ENCODE measurements at regions not wholly inside any gene's neighbourhood (a gene's known extent, or its start where the extent isn't known, plus 50 kb on each side); places are given as distances from the start of the nearest gene placed in this dataset.

DNA sequence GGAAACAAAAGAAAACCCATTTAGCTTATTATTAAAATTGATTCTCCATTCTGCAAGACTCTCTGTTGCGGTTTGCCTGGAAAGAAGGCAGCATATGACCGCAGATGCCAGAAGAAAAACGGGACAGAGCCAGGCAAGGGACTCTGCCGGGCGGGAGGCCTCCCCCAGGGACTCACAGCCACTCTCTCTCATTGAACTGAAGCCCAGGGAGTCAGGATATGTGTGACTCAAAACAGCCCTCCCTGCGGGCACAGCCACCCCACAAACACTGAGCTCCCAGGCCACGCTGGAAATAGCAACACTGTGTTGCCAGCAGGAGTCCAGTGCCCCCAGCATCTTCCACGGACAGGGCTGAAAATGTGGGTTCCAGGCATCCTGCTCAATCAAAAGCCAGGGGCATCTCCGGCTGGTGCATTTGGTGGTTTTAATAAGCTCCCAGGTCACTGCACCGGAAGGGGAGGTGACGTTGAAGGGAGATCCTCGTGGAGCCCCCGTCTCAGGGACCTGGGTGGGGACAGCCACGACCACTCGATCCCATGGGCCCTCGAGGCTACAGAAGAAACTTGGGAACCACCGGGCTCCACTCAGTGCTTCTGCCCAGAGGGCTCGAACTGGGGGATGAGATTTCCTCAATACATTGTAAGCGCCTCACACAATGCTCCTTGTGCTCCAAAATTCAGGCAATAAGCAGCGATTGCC is 624.5 kb downstream of the TBC1D22A start:
- DNase-seq = no peak

DNA sequence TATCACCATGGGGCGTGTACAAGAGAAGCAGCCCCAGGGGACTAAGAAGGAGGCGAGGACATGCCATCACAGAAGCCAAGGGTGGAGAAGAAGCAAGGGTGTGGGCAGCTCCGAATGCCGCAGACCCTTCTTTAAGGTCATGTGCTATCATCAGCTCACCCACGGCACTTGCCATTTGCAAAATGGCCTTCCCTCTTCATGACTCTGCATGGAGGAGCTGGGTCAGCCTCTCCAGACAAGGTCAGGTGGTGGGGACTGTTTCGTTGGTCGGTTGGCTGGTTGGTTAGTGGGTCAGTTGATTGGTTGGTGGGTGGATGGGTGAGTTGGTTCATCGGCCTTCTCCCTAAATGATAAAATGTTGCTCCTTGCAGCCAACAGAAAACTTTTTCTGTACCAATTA is 622.5 kb downstream of the TBC1D22A start:
- DNase-seq = no peak

DNA sequence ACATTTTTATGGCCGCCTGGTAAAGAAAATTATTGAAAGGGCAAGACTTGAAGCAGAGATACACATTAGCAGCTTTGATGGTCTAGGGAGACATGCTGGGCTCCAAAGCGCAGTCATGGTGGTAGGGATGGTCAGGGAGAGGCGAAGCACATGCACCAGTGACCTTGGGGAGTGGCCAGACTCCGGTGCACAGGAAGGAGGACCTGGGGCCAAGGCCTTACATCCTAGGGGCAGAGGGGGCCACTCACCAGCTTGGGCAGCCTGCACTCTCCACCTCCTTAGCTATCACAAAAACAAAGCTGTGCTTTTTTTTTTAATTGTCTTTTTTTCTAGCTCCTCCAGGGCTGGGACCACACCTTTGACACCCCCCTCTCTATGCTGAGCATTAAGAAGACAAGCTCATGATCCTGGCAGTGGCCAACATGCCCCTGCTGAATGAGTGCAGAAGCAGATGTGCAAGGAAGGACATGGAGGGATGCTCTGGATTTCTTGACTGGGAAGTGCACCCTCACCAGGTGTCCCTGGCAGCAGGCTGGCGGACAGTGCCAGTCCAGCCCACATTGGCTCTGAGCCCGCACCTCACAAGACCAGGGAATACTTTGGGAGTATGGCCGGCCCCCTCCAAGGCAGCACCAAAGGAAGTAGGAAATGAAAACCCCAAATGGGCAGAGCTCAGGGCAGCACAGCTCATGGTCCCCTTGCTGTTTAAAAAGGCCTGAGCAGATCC is 619.9 kb downstream of the TBC1D22A start:
- no peak for DNase-seq

DNA sequence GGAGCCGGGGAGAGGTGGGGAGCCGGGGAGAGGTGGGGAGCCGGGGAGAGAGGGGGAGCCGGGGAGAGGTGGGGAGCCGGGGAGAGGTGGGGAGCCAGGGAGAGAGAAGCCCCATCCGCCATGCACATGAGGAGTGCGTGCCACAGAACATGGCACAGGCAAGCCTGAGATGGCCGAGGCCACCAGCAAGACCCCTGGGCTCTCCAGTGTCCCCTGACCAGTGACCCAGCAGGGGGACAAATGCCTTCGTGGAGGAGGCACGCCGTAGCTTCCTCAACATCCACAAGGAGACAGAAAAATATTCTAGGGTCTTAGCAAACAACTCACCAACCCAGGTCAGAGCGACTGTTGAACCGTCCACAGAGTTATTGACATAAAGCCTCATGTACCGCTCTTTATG is 618.8 kb downstream of the TBC1D22A start:
- no peak for DNase-seq

DNA sequence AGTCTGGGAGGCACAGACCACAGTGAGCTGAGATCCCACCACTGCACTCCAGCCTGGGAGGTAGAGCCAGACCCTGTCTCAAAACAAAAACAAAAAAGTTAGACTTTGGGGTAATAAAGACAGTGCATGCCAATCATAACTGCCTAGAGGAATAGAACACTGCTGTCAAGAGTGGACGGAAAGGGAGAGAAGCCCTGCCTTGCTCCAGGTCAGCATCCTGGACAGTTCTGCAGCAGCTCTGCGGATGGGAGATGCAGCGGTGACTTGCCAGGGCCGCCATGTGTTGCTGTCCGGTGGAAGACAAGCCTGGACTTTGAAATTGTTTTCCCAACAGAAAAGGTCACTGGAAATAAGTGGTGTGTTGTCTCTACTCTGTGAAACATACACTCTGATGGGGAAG is 618.2 kb downstream of the TBC1D22A start:
- DNase-seq = no peak

DNA sequence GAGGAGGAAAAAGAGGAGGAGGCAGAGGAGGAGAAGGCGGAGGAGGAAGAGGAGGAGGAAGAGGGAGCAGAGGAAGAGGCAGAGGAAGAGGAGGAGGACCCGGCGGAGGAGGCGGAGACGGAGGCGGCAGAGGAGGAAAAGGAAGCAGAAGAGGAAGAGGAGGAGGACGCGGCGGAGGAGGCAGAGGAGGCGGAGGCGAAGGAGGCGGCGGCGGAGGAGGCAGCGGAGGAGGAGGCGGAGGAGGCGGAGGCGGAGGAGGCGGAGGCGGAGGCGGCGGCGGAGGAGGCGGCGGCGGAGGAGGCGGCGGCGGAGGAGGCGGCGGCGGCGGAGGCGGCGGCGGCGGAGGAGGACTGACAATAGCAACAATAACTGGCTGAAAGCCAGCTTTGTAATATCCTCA is 616.6 kb downstream of the TBC1D22A start:
- no peak for DNase-seq

DNA sequence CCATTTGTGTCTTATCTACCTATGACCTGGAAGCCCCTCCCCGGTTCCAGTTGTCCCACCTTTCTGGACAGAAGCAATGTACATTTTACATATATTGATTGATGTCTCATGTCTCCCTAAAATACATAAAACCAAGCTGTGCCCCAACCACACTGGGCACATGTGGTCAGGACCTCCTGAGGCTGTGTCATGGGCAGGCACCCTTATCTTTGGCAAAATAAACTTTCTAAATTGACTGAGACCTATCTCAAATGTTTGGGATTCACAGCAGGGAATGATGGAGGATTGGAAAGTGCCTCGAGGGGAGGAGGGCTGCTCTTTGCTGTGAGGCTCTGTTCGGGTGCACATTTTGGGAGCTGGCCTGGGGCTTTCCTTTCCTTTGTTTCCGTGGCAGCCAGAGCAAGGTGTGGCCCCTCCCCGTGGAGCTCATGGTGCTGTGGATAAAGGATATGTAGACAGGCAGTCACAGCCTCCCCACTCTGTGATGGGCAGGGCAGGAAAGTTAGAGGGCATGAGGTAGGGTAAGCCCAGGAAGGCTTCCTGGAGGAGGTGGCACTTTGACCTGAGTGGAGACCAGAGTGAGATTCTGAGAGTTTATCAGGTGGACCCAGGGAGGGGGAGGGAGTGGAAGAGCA is 615.6 kb downstream of the TBC1D22A start:
- DNase-seq = no peak

DNA sequence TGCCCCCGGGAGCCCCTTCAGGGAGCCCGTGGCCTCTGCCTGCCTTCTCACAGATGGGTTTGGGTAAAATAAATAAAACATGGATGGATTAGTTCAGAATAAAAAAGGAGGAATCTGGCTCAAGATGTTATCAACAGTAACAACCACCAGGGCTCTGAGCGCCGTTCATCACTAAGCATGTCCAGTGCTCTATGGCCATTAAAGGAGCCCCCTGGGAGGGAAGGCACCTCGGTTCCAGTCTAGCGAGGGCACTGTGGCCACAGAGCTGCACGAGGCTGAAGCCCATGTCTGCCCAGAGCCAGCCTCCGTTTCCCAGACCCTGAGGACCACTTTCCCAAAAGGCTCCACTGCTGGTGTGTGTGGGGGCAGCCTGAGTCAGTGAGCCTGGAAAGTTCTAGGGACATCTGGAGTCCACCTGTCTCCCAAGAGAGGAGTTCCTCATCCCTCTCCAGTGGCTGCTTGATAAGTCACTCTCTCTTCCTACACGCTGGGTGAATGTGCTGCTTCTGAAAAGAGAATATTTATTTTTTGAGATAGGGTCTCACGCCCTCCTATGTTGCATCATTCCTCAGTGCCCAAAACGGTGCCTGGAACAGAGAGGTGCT is 614.6 kb downstream of the TBC1D22A start:
- DNase-seq = no peak

DNA sequence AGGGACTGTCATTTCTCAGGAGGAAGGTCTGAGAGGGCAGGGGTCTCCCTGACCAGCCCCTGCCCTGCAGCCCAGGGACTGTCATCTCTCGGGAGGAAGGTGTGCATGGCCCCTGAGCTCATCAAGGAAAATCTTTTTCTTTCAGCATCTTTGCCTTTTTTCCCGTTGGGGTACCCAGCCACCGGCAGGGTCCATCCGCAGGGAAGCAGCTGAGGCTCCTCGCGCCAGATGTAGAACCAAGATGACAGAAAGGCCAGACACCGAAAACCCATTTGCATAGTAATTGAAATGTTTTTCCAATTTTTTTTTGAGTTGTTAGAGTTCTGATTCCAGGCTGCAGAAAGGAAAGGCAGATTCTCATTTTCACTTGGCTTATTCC is 613.9 kb downstream of the TBC1D22A start:
- no peak for DNase-seq

DNA sequence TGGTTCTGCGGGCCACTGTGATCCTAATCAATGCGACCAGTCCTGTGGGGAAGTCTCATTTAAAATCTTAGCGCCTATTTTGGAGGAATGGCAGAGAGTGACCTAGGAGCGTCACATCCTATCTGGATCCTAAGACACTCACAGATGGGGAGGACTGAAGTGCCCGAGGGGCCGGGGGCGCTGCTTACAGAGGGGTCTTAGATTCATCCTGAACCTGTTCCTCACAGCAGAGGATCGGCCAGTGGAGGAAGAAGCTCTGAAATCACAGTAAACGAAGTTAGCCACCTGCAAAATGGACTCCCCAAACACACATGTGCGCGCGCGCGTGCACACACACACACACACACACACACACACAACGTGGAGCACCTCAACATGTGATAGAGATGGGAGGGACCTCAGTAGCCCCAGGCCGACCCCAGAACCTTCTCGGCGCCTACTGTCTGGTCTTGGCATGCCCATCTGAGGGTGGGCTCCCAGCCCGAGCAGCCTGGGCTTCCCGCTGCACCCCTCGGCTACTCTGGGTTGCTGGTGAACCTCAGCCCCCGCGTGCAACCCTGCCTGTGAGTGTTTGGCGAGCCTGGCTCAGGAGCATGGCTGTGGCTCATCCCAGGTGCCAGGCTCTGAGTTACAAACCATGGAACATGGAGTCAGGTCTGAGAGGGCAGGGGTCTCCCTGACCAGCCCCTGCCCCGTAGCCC is 613.3 kb downstream of the TBC1D22A start:
- no peak for DNase-seq

DNA sequence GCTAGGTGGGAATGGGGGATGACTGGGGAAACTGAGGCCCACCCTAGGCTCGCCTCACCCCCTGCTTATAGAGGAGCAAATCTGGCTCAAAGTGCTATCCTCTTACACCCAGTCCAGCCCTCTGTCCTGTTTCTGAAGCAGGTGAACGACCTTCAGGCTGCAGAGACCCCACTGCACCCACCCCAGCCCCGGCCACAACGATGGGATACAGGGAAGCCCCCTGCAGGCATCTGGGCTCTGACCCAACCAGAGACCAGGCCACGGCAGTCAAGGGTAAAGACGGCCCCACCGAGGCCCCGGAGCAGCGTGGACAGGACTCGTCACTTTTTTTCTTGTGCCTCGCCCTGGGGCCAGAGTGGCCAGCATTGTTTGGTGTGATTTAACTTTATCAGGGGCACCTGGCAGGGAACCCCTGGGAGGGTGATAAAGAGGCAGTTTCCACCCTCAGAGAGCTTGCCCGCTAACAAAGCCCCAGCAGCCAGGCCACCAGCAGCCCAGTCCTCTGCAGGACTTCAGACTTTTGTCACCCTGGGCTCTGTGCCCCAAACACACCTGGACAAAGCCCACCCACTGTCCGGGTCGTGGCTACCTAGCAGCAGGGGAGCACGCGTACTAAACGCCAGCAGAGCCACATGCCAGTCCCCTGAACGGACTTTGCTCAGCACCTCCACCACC is 612.6 kb downstream of the TBC1D22A start:
- no peak for DNase-seq

DNA sequence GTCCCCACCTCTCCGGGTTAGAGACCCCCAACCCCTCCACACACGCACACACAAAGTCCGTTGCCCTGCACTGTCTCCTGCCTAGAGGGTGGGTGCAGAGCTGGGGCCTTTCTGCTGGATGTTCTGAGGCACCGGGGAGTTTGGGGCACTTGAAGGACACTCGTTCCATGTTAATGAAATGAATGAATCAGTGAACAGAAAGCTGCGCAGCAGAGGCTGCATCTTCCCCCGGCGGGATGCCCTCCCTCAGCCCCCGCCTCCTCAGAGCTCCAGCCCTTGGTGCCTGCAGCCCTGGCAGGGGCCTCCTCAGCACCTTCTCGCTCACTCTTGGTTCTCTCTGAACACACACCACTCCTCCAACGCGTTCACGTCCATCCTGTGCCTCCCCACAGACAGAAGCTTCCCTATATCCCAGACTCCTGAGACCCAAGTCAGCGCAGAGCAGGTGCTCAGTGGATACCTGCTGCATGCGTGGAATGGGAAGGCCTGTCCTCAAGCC is 611.9 kb downstream of the TBC1D22A start:
- DNase-seq = no peak

DNA sequence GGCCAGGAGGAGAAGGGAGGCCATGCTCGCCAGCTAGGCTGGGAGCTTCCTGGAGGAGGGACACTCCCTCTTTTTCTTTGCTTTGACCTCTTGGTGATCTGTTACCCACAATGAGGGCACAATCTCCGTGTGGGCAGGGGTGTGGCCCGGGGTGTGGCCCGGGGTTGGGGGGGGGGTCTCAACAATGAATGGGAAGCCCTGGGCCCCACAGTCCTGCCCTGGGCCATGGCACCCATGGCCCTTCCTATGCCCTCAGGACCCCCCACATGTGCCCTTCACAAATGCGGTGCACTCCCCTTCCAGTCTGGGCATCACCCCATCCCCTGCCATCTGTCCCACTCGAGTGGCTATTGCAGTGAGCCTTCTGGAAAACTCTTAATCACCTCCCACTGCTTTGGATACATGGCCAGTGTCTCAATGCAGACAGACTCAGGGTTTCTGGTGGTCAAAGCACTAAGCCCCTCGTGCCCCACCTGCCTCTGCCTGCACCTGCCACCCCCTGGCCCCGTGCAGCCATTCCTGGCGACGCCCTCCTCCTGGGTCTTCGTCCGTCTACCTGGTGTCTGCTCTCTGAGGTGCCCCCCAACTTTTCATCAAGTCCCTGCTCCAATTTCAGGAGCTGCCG is 611.3 kb downstream of the TBC1D22A start:
- DNase-seq = no peak

DNA sequence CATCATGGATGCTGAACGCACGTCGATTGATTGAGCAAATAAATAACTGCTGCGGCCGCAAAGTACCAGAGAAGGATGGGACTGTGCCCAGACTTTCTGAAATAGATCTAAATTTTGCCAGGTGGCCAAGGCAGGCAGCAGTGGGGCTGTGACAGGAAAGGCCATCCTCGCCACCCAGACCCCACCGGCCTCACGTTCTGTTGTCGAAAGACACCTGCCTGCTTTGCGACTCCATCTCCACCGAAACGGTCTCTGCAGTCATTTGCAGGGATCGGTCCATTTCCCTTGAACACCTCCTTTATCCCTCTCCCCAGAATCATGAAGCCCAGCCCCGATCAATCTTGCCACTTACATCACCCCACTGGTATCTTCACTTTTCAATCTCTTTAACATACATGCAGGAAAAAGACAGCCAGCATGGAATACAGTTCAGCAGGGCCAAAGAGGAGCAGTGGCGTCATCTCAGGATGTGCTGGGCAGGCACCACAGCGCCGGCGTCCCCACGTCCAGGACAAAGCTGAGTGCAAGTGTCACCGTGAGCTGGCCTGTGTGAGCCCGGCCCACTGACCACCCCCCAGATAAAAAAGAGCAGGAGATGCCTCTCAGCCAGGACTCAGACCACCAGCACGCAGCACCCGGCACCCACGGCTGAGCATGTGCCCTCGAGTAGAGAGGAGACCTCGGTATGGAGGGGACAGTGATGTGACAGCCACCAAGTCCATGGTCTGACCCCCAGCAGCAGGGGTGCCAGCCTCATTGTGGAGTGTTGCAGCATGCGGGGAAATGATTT is 610.3 kb downstream of the TBC1D22A start:
- no peak for DNase-seq

DNA sequence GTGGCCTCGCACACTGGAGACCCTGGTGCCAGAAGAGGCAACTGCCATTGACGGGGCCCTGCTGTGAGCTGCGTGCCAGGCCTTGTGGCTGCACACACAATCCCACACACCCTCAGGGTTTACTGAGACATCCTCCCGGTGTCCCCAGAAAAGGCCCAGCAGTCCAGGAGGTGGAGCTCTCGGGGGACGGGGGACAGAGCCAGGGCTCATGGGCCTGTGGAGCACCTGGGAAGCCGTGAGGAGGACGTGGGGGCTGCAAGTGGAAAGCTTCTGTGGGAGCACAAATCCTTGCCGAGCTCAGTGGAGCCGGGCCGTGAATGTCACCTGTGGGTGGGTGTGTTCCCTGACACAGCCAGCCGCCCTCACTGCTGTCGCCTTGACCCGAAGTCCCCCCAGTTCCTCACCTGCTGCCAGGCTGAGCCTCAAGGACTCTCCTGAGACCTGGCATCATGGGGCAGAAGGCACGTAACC is 609.7 kb downstream of the TBC1D22A start:
- no peak for DNase-seq

DNA sequence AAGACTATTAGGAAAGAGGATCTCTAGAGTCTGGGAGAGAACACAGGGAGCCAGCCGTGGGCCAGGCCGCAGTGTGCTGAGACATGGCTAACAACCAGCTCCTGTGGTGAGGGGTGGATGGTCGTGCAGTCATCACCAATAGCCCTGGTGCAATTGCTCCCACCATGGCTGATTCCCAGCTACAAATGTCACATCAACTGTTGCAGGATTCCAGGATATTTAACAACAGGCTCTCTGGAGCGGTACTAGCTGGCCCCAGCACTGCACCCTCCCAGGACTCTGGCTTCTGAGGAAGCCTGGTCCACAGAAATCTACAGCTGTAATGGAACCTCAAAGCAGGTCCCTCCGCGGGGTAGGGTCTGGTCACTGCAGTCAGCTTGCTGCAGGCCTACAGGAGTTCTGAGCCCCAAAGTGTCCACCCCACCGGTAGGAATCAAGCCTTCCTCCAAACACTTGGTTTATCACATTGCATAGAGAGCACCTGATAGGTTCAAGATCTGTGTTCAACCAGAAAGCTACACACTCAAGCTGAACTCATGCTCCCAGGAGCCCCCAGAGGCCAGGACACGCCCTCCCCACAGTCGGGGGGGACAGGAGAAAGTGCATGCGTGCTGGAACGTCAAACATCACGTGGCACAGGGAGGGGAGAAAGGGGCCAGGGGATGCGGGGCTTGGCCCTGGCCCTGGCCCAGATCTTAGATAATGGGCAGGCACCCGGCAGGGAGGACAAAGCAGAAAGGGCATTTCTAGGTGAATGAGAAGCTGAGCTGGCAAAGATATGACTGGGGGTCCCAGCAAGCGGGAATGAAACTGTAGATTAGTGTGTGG is 609.0 kb downstream of the TBC1D22A start:
- DNase-seq = no peak

DNA sequence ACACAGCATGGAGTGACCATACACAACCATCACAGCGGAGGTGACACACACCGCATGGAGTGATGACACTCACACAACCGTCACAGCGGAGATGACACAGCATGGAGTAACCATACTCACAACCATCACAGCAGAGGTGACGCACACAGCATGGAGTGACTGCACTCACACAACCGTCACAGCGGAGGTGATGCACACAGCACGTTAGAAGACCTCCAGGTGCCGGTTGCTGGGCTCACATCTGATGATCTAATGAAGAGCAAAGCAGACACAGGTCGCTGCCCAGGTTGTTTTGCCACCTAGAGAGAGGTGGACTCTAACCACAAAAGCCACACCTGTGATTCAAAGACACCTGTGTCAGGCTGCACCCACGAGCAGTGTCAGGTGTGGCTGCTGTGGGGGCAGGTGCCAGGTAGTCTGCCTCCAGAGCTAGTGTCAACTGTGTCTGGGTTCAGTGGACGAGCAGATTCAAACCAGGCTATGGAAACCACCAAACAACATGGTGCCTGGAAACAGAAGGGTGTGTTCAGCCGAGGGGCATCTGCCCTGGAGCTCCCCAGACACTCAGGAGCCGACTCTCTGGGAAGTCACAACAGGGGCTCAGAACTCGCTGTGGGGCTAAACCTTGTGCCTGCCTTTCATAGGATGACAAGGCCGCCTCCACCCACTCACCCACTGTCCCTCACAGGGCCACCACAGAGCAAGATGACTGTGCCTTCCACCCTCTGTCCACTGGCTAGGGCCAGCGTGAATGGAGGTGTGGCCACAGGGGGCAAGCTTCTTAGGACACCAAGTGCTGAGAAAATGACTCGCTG is 608.2 kb downstream of the TBC1D22A start:
- peak; percentile 4 for DNase-seq

DNA sequence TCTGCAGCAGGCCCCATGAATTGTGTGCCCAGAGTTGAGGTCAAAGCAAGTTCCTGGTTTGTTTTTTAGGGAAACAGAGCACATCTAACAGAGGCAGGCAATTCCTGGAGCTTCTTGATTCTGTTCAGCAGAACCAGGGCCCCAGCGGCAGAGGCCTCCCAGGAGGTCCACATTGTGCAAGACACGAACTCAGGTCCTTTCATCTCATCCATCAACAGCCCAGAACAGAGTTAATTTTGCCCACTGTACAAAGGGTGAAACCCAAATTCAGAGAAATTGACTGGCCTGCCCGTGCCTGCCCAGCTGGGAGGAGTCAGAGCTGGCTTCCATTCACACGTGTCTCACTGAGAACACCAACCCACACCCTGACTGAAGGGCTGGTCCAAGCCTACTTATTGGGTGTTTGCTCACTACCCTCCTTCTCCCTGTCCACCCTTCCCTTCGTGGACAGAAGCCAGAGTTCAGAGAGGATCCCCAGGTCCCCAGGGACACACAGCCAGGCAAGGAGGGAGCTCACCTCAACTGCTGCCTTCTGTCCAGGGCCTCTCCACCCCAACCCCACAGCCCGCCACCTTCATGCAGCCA is 607.1 kb downstream of the TBC1D22A start:
- peak; percentile 2 for DNase-seq

DNA sequence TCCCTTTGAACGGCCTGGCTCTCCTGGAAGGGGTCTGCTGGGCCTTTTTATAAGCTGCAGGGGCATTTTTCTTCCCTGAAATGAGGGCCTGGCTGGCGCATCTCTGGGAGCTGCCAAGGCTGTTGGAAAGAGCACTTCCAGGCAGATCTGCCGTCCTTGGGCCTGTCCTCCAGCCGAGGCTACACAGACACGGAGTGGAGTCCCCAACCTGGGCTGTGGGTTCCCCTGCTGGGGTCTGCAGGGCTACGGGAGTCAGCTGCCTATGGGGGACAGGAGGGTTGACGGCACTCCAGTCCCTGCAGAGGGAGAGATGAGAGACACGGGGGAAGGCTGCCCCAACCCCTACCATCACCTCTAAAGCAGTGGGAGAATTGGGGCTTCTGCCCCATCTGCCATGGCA is 606.6 kb downstream of the TBC1D22A start:
- no peak for DNase-seq

All from femur (tissue), 1 donor.